ENCODE measurements at regions not wholly inside any gene's neighbourhood (a gene's known extent, or its start where the extent isn't known, plus 50 kb on each side); places are given as distances from the start of the nearest gene placed in this dataset.
"Not testable (repeated sequence)": the region's sequence is repeated elsewhere in the genome, so short reads cannot be mapped to it uniquely, and the experiment has no call there.

DNA sequence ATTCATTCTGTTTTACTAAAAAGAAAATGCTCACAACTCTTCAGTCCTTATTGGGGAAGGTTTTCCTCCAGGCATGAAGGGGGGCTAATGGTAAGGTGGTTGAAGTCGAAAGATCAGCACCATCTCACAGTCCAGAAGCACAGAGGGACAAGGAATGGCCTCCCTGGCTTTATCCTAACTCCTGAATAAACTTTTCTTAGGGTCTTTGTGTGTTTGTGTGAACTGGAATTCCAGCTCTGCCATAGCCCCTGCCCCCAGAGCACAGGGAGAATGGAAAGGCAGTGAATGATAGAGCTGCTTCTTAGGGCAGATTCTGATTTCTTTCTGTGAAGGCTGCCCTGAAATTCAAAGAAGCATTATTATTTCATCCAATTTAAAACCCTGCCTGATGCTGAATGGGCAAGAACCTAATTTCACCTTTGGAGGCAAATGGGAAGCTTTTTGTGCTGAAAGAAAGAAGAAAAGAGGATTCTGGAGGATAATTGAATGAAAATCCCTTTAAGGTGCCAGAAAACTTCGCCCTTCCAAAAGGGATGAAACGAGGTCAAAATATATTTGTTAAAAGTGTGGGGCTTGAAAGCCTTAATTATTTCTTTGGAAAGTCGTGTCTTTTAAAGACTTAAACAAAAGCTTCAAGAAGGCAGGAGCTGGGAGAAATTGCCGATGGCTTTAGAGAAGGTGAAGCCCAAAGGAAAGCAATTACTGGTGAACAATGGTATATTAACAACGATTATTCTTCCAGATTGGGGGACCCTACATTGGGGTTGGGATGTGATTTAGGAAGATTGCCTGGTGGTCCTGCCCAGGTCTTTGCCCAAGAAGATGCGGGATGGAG is 259.9 kb upstream of the RGMA start:
- DNase-seq (ENCODE audit: low spot score) (no peak), ATAC-seq (ENCODE audit: low read depth) (no peak)
- no peaks in the 10 kb centered on the region for H3K9me3 ChIP-seq (ENCODE audit: severe bottlenecking)
- no peaks in the 10 kb centered on the region for H3K4me1 ChIP-seq (ENCODE audit: insufficient read depth, poor library complexity, severe bottlenecking)
- no peak overlapping the region for H3K4me3 ChIP-seq (ENCODE audit: severe bottlenecking)
- no peaks in the 10 kb centered on the region for H3K36me3 ChIP-seq (ENCODE audit: low read depth)
- no peaks in the 10 kb centered on the region for H3K27me3 ChIP-seq (ENCODE audit: insufficient read depth, poor library complexity, severe bottlenecking)
- no peak overlapping the region for H3K27ac ChIP-seq (ENCODE audit: poor library complexity, severe bottlenecking)
- TF ChIP-seq, protein P1, sequence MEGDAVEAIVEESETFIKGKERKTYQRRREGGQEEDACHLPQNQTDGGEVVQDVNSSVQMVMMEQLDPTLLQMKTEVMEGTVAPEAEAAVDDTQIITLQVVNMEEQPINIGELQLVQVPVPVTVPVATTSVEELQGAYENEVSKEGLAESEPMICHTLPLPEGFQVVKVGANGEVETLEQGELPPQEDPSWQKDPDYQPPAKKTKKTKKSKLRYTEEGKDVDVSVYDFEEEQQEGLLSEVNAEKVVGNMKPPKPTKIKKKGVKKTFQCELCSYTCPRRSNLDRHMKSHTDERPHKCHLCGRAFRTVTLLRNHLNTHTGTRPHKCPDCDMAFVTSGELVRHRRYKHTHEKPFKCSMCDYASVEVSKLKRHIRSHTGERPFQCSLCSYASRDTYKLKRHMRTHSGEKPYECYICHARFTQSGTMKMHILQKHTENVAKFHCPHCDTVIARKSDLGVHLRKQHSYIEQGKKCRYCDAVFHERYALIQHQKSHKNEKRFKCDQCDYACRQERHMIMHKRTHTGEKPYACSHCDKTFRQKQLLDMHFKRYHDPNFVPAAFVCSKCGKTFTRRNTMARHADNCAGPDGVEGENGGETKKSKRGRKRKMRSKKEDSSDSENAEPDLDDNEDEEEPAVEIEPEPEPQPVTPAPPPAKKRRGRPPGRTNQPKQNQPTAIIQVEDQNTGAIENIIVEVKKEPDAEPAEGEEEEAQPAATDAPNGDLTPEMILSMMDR (IDR thresholded peaks at IDR 0.05; ENCODE audit: poor library complexity, severe bottlenecking), result no peak

DNA sequence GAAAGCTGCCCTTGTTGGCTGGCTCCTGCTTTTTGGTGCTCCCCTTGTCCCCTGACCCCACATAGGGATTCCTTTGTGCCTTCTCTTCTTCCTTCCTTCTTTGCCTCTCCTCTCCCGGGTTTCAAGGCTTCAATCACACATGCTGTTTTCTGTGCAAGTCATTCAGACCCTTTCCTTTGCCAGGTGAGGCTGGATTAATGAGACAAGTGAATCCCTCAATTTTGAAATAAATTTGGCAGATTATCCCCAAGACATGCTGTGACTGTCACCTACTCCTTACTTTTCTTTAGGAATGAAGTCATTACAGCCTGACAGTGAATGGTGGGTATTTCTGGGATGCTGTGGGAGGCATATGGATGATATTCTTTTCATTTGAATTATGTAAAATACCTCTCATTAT is 259.0 kb upstream of the RGMA start:
- no peak overlapping the region for H3K4me3 ChIP-seq (ENCODE audit: severe bottlenecking)
- H3K27me3 ChIP-seq (ENCODE audit: insufficient read depth, poor library complexity, severe bottlenecking), result no peaks in the 10 kb centered on the region
- no peaks in the 10 kb centered on the region for H3K4me1 ChIP-seq (ENCODE audit: insufficient read depth, poor library complexity, severe bottlenecking)
- TF ChIP-seq, protein P1 (IDR thresholded peaks at IDR 0.05; ENCODE audit: poor library complexity, severe bottlenecking), result no peak
- H3K36me3 ChIP-seq (ENCODE audit: low read depth), result no peaks in the 10 kb centered on the region
- no peak overlapping the region for H3K27ac ChIP-seq (ENCODE audit: poor library complexity, severe bottlenecking)
- DNase-seq (ENCODE audit: low spot score) (no peak), ATAC-seq (ENCODE audit: low read depth) (no peak)
- H3K9me3 ChIP-seq (ENCODE audit: severe bottlenecking), result no peaks in the 10 kb centered on the region

DNA sequence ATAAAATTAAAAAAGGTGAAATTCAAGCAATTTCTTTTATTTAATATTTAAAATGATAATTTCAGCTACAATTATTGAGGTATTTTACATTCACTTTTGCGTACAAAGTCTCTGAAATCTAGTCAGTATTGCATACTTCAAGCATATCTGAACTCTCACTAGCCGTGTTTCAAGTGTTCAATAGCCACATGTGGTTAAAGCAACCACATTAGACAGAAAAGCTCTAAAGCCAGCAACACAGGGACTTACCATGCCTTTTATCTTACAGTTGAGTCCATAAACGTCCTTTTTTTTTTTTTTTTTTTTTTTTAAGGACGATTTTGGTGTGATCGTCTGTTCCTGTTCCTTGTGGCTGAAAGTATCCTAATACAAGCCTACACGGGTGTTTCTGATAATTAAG is 257.0 kb upstream of the RGMA start:
- Histone ChIP-seq H3K4me3 (ENCODE audit: severe bottlenecking) (no peak overlapping the region), H3K36me3 (ENCODE audit: low read depth) (no peaks in the 10 kb centered on the region), H3K9me3 (ENCODE audit: severe bottlenecking) (no peaks in the 10 kb centered on the region), H3K4me1 (ENCODE audit: insufficient read depth, poor library complexity, severe bottlenecking) (no peaks in the 10 kb centered on the region), H3K27ac (ENCODE audit: poor library complexity, severe bottlenecking) (no peak overlapping the region), H3K27me3 (ENCODE audit: insufficient read depth, poor library complexity, severe bottlenecking) (no peaks in the 10 kb centered on the region)
- ATAC-seq (ENCODE audit: low read depth) (no peak), DNase-seq (ENCODE audit: low spot score) (no peak)
- TF ChIP-seq, protein P1 (IDR thresholded peaks at IDR 0.05; ENCODE audit: poor library complexity, severe bottlenecking), result no peak

DNA sequence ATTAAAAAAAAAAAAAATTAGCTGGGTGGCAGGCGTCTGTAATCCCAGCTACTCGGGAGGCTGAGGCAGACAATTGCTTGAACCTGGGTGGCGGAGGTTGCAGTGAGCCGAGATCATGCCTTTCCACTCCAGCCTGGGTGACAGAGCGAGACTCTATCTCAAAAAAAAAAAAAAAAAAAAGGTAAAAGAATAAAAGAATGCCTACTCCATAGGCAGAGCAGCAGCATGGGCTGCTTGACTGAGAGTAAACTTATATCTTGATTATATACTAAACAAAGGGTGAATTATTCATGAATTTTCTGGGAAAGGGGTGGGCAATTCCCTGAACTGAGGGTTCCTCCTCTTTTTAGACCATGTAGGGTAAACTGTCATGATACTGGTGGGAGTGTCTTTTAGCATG is 254.4 kb upstream of the RGMA start:
- H3K27me3 ChIP-seq (ENCODE audit: insufficient read depth, poor library complexity, severe bottlenecking); ATAC-seq (ENCODE audit: low read depth); H3K9me3 ChIP-seq (ENCODE audit: severe bottlenecking); H3K4me1 ChIP-seq (ENCODE audit: insufficient read depth, poor library complexity, severe bottlenecking); DNase-seq (ENCODE audit: low spot score); H3K36me3 ChIP-seq (ENCODE audit: low read depth); H3K27ac ChIP-seq (ENCODE audit: poor library complexity, severe bottlenecking); H3K4me3 ChIP-seq (ENCODE audit: severe bottlenecking): not testable (repeated sequence)

DNA sequence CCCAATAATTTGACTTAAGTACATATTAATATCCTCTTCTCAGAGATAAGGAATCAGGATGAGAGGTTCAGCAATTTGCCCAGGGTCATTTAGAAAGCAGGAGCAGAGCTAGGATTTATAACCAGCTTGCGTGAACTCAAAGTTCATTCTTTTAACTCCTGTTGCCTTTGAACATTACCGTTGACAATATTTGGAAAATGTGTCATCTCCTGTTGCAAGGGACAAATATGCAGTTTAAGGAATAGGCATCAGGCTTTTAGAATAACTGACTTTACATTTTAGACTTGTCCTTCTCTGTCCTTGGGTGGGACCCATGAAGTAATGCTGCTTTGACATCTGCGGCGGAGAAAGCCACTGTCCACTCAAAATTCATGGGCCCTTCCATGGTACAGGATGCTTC is 252.2 kb upstream of the RGMA start:
- Histone ChIP-seq H3K27me3 (ENCODE audit: insufficient read depth, poor library complexity, severe bottlenecking) (no peaks in the 10 kb centered on the region), H3K4me1 (ENCODE audit: insufficient read depth, poor library complexity, severe bottlenecking) (no peaks in the 10 kb centered on the region), H3K27ac (ENCODE audit: poor library complexity, severe bottlenecking) (no peak overlapping the region), H3K4me3 (ENCODE audit: severe bottlenecking) (no peak overlapping the region), H3K36me3 (ENCODE audit: low read depth) (no peaks in the 10 kb centered on the region), H3K9me3 (ENCODE audit: severe bottlenecking) (no peaks in the 10 kb centered on the region)
- no peak for ATAC-seq (ENCODE audit: low read depth)
- TF ChIP-seq, protein P1 (IDR thresholded peaks at IDR 0.05; ENCODE audit: poor library complexity, severe bottlenecking), result no peak
- DNase-seq (ENCODE audit: low spot score), result no peak

All from RWPE2 (cell line).